ENCODE measurements at regions not wholly inside any gene's neighbourhood (a gene's known extent, or its start where the extent isn't known, plus 50 kb on each side); places are given as distances from the start of the nearest gene placed in this dataset.

DNA sequence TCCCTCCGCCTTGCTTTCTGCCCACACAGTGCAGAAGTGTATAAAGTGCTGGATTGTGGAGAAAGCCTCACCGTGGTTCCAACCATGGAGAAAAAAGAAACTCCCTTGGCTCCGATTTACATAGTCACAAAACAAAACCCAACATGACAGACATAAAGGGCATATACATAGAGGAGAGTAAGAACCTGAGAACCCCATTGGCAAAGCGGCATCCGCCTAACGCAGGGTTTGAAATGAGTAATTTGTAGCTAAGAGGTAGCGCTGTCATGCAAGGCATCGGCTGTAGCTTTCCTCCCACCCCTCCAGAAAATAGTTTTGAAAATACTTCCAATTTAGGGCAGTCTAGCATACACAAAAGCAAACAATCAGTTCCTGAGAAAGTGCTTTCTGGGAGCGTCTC lies 126.0 kb upstream of the NRBF2 start:
- no peaks in the 10 kb centered on the region for H3K36me3 Mint-ChIP-seq (ENCODE audit: insufficient read depth)
- peaks cover 3% of the 10 kb centered on the region for H3K27me3 Mint-ChIP-seq
- no peak for DNase-seq (ENCODE audit: low spot score, unreplicated experiment)
- no peaks in the 10 kb centered on the region for H3K9me3 Mint-ChIP-seq (ENCODE audit: low read depth)
- peaks cover 5% of the 10 kb centered on the region for H3K4me1 Mint-ChIP-seq (ENCODE audit: low read depth)
- TF ChIP-seq, protein P1, sequence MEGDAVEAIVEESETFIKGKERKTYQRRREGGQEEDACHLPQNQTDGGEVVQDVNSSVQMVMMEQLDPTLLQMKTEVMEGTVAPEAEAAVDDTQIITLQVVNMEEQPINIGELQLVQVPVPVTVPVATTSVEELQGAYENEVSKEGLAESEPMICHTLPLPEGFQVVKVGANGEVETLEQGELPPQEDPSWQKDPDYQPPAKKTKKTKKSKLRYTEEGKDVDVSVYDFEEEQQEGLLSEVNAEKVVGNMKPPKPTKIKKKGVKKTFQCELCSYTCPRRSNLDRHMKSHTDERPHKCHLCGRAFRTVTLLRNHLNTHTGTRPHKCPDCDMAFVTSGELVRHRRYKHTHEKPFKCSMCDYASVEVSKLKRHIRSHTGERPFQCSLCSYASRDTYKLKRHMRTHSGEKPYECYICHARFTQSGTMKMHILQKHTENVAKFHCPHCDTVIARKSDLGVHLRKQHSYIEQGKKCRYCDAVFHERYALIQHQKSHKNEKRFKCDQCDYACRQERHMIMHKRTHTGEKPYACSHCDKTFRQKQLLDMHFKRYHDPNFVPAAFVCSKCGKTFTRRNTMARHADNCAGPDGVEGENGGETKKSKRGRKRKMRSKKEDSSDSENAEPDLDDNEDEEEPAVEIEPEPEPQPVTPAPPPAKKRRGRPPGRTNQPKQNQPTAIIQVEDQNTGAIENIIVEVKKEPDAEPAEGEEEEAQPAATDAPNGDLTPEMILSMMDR (IDR thresholded peaks at IDR 0.05; ENCODE audit: unreplicated experiment): no peak
- no peak overlapping the region for H3K4me3 Mint-ChIP-seq (ENCODE audit: low read depth)
- H3K27ac Mint-ChIP-seq: no peak overlapping the region

DNA sequence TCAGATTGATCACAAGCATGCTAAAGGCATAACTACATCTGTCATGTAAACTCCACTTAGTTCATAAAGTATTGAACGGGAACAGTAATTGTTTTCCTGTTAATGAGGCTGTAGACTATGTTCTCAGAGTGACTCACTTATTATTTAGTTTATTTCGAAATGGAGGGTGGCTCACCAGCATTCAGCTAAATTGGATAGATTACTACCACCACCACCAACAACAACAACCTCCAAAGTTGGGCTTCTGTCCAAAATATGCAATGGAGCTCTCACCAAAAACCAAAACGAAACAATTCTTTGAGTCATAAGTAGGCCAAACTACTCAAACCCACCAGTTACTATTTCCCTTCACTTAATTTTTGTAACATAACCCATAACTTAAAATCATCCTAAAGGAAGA lies 127.9 kb upstream of the NRBF2 start:
- H3K9me3 Mint-ChIP-seq (ENCODE audit: low read depth): no peaks in the 10 kb centered on the region
- peaks cover 3% of the 10 kb centered on the region for H3K27me3 Mint-ChIP-seq
- DNase-seq (ENCODE audit: low spot score, unreplicated experiment): no peak
- no peaks in the 10 kb centered on the region for H3K36me3 Mint-ChIP-seq (ENCODE audit: insufficient read depth)
- TF ChIP-seq, protein P1 (IDR thresholded peaks at IDR 0.05; ENCODE audit: unreplicated experiment): no peak
- no peak overlapping the region for H3K4me3 Mint-ChIP-seq (ENCODE audit: low read depth)
- H3K4me1 Mint-ChIP-seq (ENCODE audit: low read depth): peaks cover 15% of the 10 kb centered on the region
- H3K27ac Mint-ChIP-seq: no peak overlapping the region

DNA sequence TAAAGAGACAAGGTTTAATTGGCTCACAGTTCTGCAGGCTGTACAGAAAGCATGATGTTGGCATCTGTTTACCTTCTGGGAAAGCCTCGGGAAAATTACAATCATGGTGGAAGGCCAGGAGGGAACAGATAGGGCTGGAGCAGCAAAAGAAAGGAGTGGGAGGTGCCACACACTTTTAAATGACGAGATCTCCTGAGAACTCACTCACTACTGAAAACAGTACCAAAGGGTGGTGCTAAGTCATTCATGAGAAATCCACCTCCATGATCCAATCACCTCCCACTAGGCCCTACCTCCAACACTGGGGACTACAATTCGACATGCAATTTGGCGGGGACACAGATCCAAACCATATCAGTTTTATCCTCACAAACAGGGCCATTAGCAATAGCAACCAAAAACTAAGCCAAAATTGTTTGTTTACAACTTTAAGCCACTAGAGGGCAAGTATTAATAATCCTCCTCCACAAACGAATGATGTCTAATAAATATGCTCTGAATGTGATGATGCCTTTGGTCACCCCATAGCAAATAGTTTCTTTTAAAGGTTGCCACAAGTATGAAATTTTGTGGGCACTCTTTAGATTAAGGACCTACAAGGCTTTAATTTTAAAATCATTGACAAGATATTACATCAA lies 129.2 kb upstream of the NRBF2 start:
- Mint-ChIP-seq H3K27me3 (no peaks in the 10 kb centered on the region), H3K4me3 (ENCODE audit: low read depth) (no peak overlapping the region), H3K4me1 (ENCODE audit: low read depth) (peaks cover 18% of the 10 kb centered on the region), H3K36me3 (ENCODE audit: insufficient read depth) (no peaks in the 10 kb centered on the region), H3K9me3 (ENCODE audit: low read depth) (no peaks in the 10 kb centered on the region), H3K27ac (no peak overlapping the region)
- TF ChIP-seq, protein P1 (IDR thresholded peaks at IDR 0.05; ENCODE audit: unreplicated experiment): no peak
- DNase-seq (ENCODE audit: low spot score, unreplicated experiment): no peak

DNA sequence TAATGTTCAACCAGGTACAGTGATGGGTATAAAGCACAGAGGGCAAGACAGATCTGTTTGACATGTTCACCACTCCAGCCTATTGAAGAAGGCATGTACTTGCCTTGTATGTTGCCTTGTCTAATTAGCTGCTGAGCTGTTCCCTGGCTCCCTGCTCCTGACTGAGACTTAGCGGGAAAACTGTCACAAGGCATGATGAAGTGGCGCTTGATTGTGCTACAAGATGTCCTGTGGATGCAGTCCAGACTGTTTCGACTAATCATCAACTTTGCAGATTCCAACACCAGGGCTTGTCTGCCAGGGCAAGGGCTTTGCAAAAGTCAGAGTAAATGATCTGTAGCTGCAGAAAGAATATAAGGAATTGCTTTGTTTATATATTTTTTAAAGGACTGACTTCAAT lies 136.2 kb upstream of the NRBF2 start:
- DNase-seq (ENCODE audit: low spot score, unreplicated experiment): no peak
- H3K9me3 Mint-ChIP-seq (ENCODE audit: low read depth): no peaks in the 10 kb centered on the region
- no peaks in the 10 kb centered on the region for H3K27me3 Mint-ChIP-seq
- TF ChIP-seq, protein P1 (IDR thresholded peaks at IDR 0.05; ENCODE audit: unreplicated experiment): no peak
- H3K27ac Mint-ChIP-seq: no peak overlapping the region
- H3K36me3 Mint-ChIP-seq (ENCODE audit: insufficient read depth): no peaks in the 10 kb centered on the region
- peaks cover 22% of the 10 kb centered on the region for H3K4me1 Mint-ChIP-seq (ENCODE audit: low read depth)
- no peak overlapping the region for H3K4me3 Mint-ChIP-seq (ENCODE audit: low read depth)

DNA sequence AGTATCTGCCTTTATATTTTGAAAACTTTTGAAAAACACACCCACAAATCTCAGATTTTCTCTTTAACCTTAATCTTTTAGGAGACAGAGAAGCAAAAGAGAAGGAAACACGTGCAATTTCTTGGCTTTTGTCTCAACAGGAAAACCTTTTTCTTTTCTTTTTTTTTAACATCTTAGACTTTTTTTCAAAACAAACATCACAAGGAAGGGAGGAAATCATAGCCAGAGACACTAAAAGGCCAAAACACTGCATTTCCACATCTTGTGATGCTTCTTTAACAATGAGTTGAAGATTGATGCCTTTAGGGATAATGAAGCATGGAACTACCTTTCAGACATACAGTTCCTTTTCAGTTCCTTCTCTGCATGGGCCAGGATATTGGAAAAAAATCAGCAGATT lies 136.6 kb upstream of the NRBF2 start:
- DNase-seq (ENCODE audit: low spot score, unreplicated experiment): no peak
- Mint-ChIP-seq H3K27ac (no peak overlapping the region), H3K4me3 (ENCODE audit: low read depth) (no peak overlapping the region), H3K4me1 (ENCODE audit: low read depth) (peaks cover 22% of the 10 kb centered on the region), H3K36me3 (ENCODE audit: insufficient read depth) (no peaks in the 10 kb centered on the region), H3K27me3 (no peaks in the 10 kb centered on the region), H3K9me3 (ENCODE audit: low read depth) (no peaks in the 10 kb centered on the region)
- TF ChIP-seq, protein P1 (IDR thresholded peaks at IDR 0.05; ENCODE audit: unreplicated experiment): no peak

All from progenitor cell of endocrine pancreas (in vitro differentiated cells).